Gastrocnemius medialis (tissue), 4 donors: ENCODE measurements at regions not wholly inside any gene's neighbourhood (a gene's known extent, or its start where the extent isn't known, plus 50 kb on each side); places are given as distances from the start of the nearest gene placed in this dataset.

Source experiments
- ATAC-seq, 2 donors: fragments of 150-250 bp; one replicate each; pipeline ENCODE4 v1.9.1; 2016
- DNase-seq, 2 donors: peaks; one replicate each; pipeline ENCODE4 v3.0.0-alpha.2; 2019
- H3K27ac ChIP-seq, 4 donors: fragments of 200-600 bp; sonication (generic); 1 replicate in 1 of 4; 2 replicates in 3 of 4; pipeline ENCODE4 v1.5.1; 2016 to 2018; ENCODE audit warnings: mild to moderate bottlenecking in 2 of 4, moderate library complexity in 1 of 4
- H3K27me3 ChIP-seq, 3 donors: fragments of 200-600 bp; sonication (generic) in 2 of 3; 1 replicate in 1 of 3; 2 replicates in 2 of 3; pipeline versions ENCODE4 v1.5.1 to v1.6.0; 2016 to 2019; ENCODE audit warnings: mild to moderate bottlenecking in 1 of 3, moderate library complexity in 1 of 3
- H3K36me3 ChIP-seq, 2 donors: fragments of 200-600 bp; sonication (generic) in 1 of 2; one replicate each; pipeline ENCODE4 v1.5.1; 2017 to 2018
- H3K4me1 ChIP-seq, 2 donors: fragments of 200-600 bp; sonication (generic) in 1 of 2; one replicate each; pipeline ENCODE4 v1.5.1; 2016 to 2017; ENCODE audit warnings: mild to moderate bottlenecking in 2 of 2
- H3K4me3 ChIP-seq, 4 donors: fragments of 200-600 bp; sonication (generic) in 3 of 4; 1 replicate in 1 of 4; 2 replicates in 3 of 4; pipeline ENCODE4 v1.5.1; 2016 to 2019; ENCODE audit warnings: mild to moderate bottlenecking in 2 of 4
- H3K9me3 ChIP-seq, 3 donors: fragments of 200-600 bp; sonication (generic) in 2 of 3; 1 replicate in 1 of 3; 2 replicates in 2 of 3; pipeline ENCODE4 v1.5.1; 2016 to 2019
- POLR2A ChIP-seq, 2 donors: fragments of 450-650 bp; IDR thresholded peaks; one replicate each; pipeline ENCODE4 v1.6.1; 2017; ENCODE audit warnings: antibody characterized with exemption in 2 of 2, mild to moderate bottlenecking in 2 of 2, moderate library complexity in 2 of 2
- in situ Hi-C, 4 donors: fragments of 200-750 bp; cut with MboI; loops; one replicate each; pipeline versions ENCODE4 v1.15.0 to v1.8.0; 2017; ENCODE audit warnings: low sequenced_read_pairs in 4 of 4
- intact Hi-C: fragments of 100-400 bp; cut with DNase I; formaldehyde crosslinking; loops from one replicate; pipeline ENCODE4 v1.15.1; 2023; ENCODE audit warnings: low total_unique reads
- TF ChIP-seq, protein P1 (sequence below), 5 experiments: fragments of 450-650 bp in 3 of 5; fragments of 200-600 bp in 2 of 5; sonication (generic) in 2 of 5; IDR thresholded peaks in 4 of 5; conservative IDR thresholded peaks in 1 of 5; 1 replicate in 4 of 5; 2 replicates in 1 of 5; pipeline ENCODE4 v1.5.1; 2016 to 2019; ENCODE audit warnings: antibody characterized with exemption in 5 of 5, mild to moderate bottlenecking in 3 of 5, moderate library complexity in 3 of 5

DNA sequence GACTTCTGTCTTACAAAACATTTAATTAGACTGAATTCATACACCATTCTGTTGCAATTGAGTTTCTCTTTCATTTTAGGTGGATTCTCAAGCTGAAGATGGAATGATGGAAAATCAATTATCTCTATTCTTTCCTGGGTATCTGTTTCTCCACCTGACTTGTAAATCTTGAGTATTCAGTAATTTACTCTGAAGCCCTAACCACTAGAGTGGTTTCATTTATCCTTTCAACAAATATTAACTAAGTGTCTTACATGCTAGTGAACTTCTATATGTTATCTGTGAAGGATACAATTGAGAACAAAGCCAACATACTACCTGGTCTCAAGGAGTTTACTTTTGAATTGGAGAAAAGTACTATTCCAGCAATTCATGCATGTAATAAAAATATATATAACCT is 94.1 kb upstream of the ZNF804A start:
- TF ChIP-seq, protein P1, sequence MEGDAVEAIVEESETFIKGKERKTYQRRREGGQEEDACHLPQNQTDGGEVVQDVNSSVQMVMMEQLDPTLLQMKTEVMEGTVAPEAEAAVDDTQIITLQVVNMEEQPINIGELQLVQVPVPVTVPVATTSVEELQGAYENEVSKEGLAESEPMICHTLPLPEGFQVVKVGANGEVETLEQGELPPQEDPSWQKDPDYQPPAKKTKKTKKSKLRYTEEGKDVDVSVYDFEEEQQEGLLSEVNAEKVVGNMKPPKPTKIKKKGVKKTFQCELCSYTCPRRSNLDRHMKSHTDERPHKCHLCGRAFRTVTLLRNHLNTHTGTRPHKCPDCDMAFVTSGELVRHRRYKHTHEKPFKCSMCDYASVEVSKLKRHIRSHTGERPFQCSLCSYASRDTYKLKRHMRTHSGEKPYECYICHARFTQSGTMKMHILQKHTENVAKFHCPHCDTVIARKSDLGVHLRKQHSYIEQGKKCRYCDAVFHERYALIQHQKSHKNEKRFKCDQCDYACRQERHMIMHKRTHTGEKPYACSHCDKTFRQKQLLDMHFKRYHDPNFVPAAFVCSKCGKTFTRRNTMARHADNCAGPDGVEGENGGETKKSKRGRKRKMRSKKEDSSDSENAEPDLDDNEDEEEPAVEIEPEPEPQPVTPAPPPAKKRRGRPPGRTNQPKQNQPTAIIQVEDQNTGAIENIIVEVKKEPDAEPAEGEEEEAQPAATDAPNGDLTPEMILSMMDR (IDR thresholded peaks at IDR 0.05 in 4 of 5, conservative IDR thresholded peaks at IDR 0.05 in 1 of 5) = no peak
- no peak for TF ChIP-seq POLR2A (IDR thresholded peaks at IDR 0.05)
- ATAC-seq = no peak
- no peak overlapping the region for H3K27ac ChIP-seq
- in situ Hi-C loops (no loop called here), intact Hi-C loops (no loop called here)
- no peaks in the 10 kb centered on the region for H3K4me1 ChIP-seq
- H3K4me3 ChIP-seq = no peak overlapping the region
- DNase-seq = no peak
- H3K9me3 ChIP-seq = no peaks in the 10 kb centered on the region
- no peaks in the 10 kb centered on the region for H3K36me3 ChIP-seq
- H3K27me3 ChIP-seq = no peaks in the 10 kb centered on the region

DNA sequence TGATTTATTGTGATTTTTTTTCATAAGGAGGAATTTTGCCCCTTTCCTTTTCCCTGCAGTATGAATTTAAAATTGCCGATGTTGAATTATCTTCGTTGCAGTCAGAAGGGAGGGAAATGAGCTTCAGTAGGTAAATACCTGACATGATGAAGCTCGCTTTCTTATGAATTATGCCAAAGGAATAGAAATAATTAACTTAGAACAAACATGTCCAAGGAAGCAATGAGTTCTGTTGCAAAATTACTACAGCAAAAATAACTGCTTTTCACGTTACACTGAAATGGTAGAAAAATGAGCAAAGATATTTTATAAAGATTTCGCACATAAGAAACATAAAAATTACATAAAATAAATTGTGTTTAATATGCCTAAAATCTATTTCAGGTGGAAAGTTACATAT is 91.1 kb upstream of the ZNF804A start:
- no peak for DNase-seq
- no peak for ATAC-seq
- Histone ChIP-seq H3K36me3 (no peaks in the 10 kb centered on the region), H3K4me1 (no peaks in the 10 kb centered on the region), H3K27me3 (no peaks in the 10 kb centered on the region), H3K9me3 (no peaks in the 10 kb centered on the region), H3K27ac (no peak overlapping the region), H3K4me3 (no peak overlapping the region)
- intact Hi-C loops = no loop called here
- TF ChIP-seq, protein P1 (IDR thresholded peaks at IDR 0.05 in 4 of 5, conservative IDR thresholded peaks at IDR 0.05 in 1 of 5) = no peak
- TF ChIP-seq POLR2A (IDR thresholded peaks at IDR 0.05) = no peak
- in situ Hi-C loops = no loop called here

DNA sequence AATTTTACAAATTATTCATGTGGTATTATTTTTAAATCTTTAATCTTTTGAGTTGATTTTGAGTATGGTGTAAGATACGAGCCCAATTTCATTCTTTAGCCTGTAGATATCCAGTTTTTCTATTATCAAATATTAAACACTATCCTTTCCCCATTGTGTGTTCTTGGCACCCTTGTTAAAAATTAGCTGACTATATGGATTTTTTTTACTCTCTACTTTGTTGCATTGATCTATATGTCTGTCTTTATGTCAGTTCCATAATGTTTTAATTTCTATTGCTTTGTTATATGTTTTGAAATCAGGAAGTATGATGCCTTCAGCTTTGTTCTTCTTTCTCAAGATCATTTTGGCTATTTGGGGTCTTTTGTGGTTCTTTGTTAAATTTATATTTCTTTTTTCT is 80.9 kb upstream of the ZNF804A start:
- no peak for DNase-seq
- in situ Hi-C loops = no loop called here
- intact Hi-C loops = no loop called here
- TF ChIP-seq, protein P1 (IDR thresholded peaks at IDR 0.05 in 4 of 5, conservative IDR thresholded peaks at IDR 0.05 in 1 of 5) = no peak
- TF ChIP-seq POLR2A (IDR thresholded peaks at IDR 0.05) = no peak
- Histone ChIP-seq H3K36me3 (no peaks in the 10 kb centered on the region), H3K27me3 (no peaks in the 10 kb centered on the region), H3K27ac (no peak overlapping the region), H3K9me3 (no peaks in the 10 kb centered on the region), H3K4me1 (no peaks in the 10 kb centered on the region), H3K4me3 (no peak overlapping the region)
- ATAC-seq = no peak

DNA sequence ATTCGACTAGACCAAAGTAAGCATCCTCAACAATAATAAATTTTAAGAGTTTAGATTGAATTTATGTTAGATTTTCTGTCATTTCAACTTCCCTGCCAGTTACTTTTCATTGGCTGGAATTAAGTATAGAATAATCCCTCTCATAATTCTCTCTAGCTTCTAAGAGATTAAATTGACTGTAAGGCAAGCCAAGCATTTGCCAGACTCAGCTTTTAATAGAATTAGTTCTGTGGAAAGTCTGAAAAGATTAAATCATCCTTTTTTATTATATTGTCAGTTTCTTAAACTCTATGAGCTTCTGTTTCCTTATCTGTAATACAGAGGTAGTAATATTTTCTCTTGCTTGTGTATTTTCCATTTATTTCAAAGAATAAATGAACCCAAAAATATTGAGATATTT is 77.9 kb upstream of the ZNF804A start:
- Histone ChIP-seq H3K27ac (no peak overlapping the region), H3K4me1 (no peaks in the 10 kb centered on the region), H3K27me3 (no peaks in the 10 kb centered on the region), H3K4me3 (no peak overlapping the region), H3K36me3 (no peaks in the 10 kb centered on the region), H3K9me3 (no peaks in the 10 kb centered on the region)
- ATAC-seq (no peak), DNase-seq (no peak)
- in situ Hi-C loops = no loop called here
- intact Hi-C loops = no loop called here
- TF ChIP-seq, protein P1 (IDR thresholded peaks at IDR 0.05 in 4 of 5, conservative IDR thresholded peaks at IDR 0.05 in 1 of 5) = no peak
- TF ChIP-seq POLR2A (IDR thresholded peaks at IDR 0.05) = no peak

DNA sequence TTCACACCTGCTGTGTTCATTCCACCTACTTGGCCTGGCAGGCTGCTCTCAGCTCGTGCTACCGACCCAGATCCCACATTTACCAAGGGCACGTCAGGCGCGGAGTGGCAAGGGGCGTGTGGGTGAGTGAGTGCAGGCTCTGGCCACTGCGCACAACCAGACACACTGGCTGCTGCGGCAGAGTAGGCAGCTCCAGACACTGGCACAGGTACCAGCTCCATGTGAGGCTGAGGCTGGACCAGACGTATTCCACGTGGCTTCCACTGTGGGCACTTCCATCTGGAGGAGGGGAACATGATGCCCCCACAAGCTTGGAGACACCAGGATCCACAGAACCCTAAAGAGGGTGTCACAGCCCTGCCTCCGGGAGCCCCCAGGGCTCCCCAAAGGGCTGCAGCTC is 74.6 kb upstream of the ZNF804A start:
- TF ChIP-seq POLR2A (IDR thresholded peaks at IDR 0.05) = no peak
- TF ChIP-seq, protein P1 (IDR thresholded peaks at IDR 0.05 in 4 of 5, conservative IDR thresholded peaks at IDR 0.05 in 1 of 5) = no peak
- in situ Hi-C loops (no loop called here), intact Hi-C loops (no loop called here)
- Histone ChIP-seq H3K36me3 (no peaks in the 10 kb centered on the region), H3K4me1 (no peaks in the 10 kb centered on the region), H3K27ac (no peak overlapping the region), H3K27me3 (no peaks in the 10 kb centered on the region), H3K4me3 (no peak overlapping the region), H3K9me3 (peaks cover 0 to 7% (median 0%) of the 10 kb centered on the region in 3 donors)
- ATAC-seq = no peak
- no peak for DNase-seq
